RWPE1 (cell line): ENCODE measurements at regions not wholly inside any gene's neighbourhood (a gene's known extent, or its start where the extent isn't known, plus 50 kb on each side); places are given as distances from the start of the nearest gene placed in this dataset.
"Not testable (repeated sequence)": the region's sequence is repeated elsewhere in the genome, so short reads cannot be mapped to it uniquely, and the experiment has no call there.

ENCODE experiments used
- CTCF ChIA-PET: fragments of 350-600 bp; sonication (Branson Sonifier 250); formaldehyde crosslinking; extraction: SDS; loops from one replicate; lab custom pipeline; 2021; lab: Yijun Ruan, JAX
- POLR2A ChIA-PET: fragments of 400-600 bp; formaldehyde crosslinking; extraction: SDS; loops from one replicate; lab custom pipeline; 2020; ENCODE audit warnings: antibody characterized with exemption; ENCODE audit not compliant: low non-redundant PET; lab: Yijun Ruan, JAX
- DNase-seq: peaks from one replicate; pipeline ENCODE4 v3.0.0; 2012; ENCODE audit warnings: low spot score
- H3K27ac ChIP-seq: fragments of 450-650 bp; 2 replicates; pipeline ENCODE4 v1.5.1; 2017
- CTCF ChIP-seq: fragments of 450-650 bp; conservative IDR thresholded peaks from 2 replicates; pipeline ENCODE4 v1.5.1; 2017; ENCODE audit warnings: low read depth, mild to moderate bottlenecking

DNA sequence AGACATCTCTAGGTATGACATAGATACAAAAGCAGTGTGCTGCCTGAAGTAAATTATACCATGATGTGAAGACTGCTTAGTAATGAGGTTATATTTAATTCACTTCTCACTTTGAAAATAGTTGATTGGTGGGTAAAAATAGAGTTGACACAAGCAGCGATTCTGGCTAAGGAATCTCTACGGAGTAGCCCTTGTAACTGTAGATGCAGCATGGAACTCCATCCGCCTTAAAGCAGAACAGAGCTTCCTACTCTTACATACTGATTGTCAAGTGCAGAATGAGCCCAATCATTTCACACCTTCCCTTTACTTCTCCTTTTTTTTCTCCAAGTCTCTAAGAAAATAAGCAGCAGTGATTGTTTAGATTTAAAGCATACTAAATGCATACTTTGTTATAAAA is 1594.6 kb upstream of the SLC39A10 start:
- POLR2A ChIA-PET, result no interaction called here
- DNase-seq, result no peak
- no peak for TF ChIP-seq CTCF
- H3K27ac ChIP-seq, result no peak overlapping the region
- CTCF ChIA-PET, result no interaction called here

GRCh38 chr2:194060269-194060668 is 1596.8 kb upstream of the SLC39A10 start:
- ChIA-PET CTCF (no interaction called here), POLR2A (no interaction called here)
- H3K27ac ChIP-seq, result no peak overlapping the region
- TF ChIP-seq CTCF, result no peak
- no peak for DNase-seq

GRCh38 chr2:194054313-194054712 is 1602.7 kb upstream of the SLC39A10 start:
- H3K27ac ChIP-seq, result no peak overlapping the region
- ChIA-PET CTCF (interaction anchor here (0.8 kb wide), 1 partner anchor 1398 kb away, joined by 4 read pairs; no protein-coding TSS in a partner anchor), POLR2A (no interaction called here)
- TF ChIP-seq CTCF, result no peak
- no peak for DNase-seq

- H3K27ac ChIP-seq, result no peak overlapping the region
- DNase-seq, result no peak
- ChIA-PET POLR2A (no interaction called here), CTCF (interaction anchor here (0.6 kb wide), 1 partner anchor 646 kb away, joined by 4 read pairs; no protein-coding TSS in a partner anchor)
- TF ChIP-seq CTCF, result no peak
Observed at GRCh38 chr2:194044321-194044720, 1612.7 kb upstream of the SLC39A10 start.

- POLR2A ChIA-PET, H3K27ac ChIP-seq, DNase-seq, CTCF ChIA-PET: not testable (repeated sequence)
Observed at GRCh38 chr2:194021130-194021529, 1635.9 kb upstream of the SLC39A10 start.

- POLR2A ChIA-PET, result no interaction called here
- DNase-seq, result no peak
Observed at GRCh38 chr2:194020155-194020554, 1636.9 kb upstream of the SLC39A10 start.

GRCh38 chr2:194015751-194016150 is 1641.3 kb upstream of the SLC39A10 start:
- ChIA-PET POLR2A (no interaction called here), CTCF (no interaction called here)
- no peak for TF ChIP-seq CTCF
- no peak overlapping the region for H3K27ac ChIP-seq
- no peak for DNase-seq

More at GRCh38 chr2:194020155-194020554, 1636.9 kb upstream of the SLC39A10 start:
- no peak for TF ChIP-seq CTCF
- no peak overlapping the region for H3K27ac ChIP-seq
- CTCF ChIA-PET, result no interaction called here
